DOHH2 (cell line): ENCODE measurements at regions not wholly inside any gene's neighbourhood (a gene's known extent, or its start where the extent isn't known, plus 50 kb on each side); places are given as distances from the start of the nearest gene placed in this dataset.

Experiments used
- CTCF ChIP-seq: fragments of 200-600 bp; sonication (generic); IDR thresholded peaks from one replicate; pipeline ENCODE4 v1.5.1; 2014; ENCODE audit warnings: antibody characterized with exemption, mild to moderate bottlenecking, low read depth, low read length; ENCODE audit not compliant: poor library complexity, severe bottlenecking
- EZH2phosphoT487 ChIP-seq: fragments of 200-600 bp; sonication (generic); IDR thresholded peaks from 2 replicates; pipeline ENCODE4 v1.6.1; 2017; ENCODE audit warnings: borderline replicate concordance, mild to moderate bottlenecking, antibody characterized with exemption, low read length, moderate library complexity, mixed read lengths

- TF ChIP-seq CTCF (no peak), EZH2phosphoT487 (no peak)
Observed at GRCh38 chr10:16360001-16360400, 76.8 kb upstream of the PTER start.
